A673 (cell line): ENCODE measurements at regions not wholly inside any gene's neighbourhood (a gene's known extent, or its start where the extent isn't known, plus 50 kb on each side); places are given as distances from the start of the nearest gene placed in this dataset.

Source experiments
- CTCF ChIP-seq: fragments of 300-800, 200-600 bp; sonication (generic); conservative IDR thresholded peaks from 2 replicates; pipeline ENCODE4 v1.5.1; 2017; ENCODE audit warnings: low read depth, mild to moderate bottlenecking, antibody characterized with exemption, low read length, moderate library complexity, mixed read lengths
- EZH2 ChIP-seq: fragments of 200-600 bp; sonication (generic); IDR thresholded peaks from 2 replicates; pipeline ENCODE4 v1.6.1; 2017; ENCODE audit warnings: borderline replicate concordance, low read depth, mild to moderate bottlenecking, mixed read lengths, antibody characterized with exemption, low read length; ENCODE audit not compliant: poor library complexity, severe bottlenecking

DNA sequence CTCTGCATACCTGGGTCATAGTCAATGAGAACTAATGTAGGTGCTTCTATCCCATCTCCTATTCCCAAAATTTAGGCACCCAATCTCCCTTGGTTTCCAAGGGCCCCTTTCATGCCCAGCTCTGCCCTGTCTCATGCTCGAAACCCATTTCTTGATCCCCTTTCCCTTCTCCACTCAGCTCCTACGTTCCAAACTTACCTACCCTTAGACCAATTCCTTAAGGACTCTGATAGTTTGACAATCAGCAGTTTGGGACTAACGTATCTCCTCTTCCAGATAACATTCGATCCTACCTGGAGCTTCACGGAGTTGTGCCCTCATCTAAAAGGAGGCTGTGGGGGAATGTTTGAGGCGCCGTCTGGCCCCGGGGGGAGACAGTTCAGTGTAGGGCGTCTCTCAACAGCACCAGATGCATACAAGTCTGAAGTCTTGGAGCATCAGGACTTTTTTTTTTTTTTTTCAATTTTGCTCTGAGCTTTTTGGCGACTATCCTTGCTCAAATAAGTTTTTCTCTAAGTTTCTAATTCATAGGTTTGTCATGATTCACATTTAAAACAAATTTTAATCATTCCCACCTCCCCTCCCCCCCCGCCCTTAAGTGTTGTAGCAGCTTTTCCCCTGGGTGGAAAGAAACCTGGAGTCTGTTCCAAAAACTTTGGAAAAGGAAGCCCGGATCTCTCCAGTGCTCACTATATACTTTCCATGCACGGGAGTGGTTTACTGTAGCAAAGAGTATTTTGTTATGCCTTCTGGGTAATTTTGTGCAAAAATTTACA lies 141.2 kb upstream of the LGALSL start:
- no peak for TF ChIP-seq CTCF
- no peak for TF ChIP-seq EZH2
